Esophagus squamous epithelium (tissue), 5 donors: ENCODE measurements at regions not wholly inside any gene's neighbourhood (a gene's known extent, or its start where the extent isn't known, plus 50 kb on each side); places are given as distances from the start of the nearest gene placed in this dataset.

Experiments used
- DNase-seq: peaks from one replicate; lab custom pipeline; 2025; lab: John Stamatoyannopoulos, UW
- H3K27ac ChIP-seq, 4 donors: fragments of 200-600 bp; sonication (generic); one replicate each; pipeline ENCODE4 v1.5.1; 2016 to 2019; ENCODE audit warnings: mild to moderate bottlenecking in 1 of 4
- H3K27me3 ChIP-seq, 4 donors: fragments of 200-600 bp; sonication (generic); 1 replicate in 3 of 4; 2 replicates in 1 of 4; pipeline versions ENCODE4 v1.5.1 to v1.6.0; 2017 to 2021; ENCODE audit warnings: antibody characterized with exemption in 1 of 4
- H3K36me3 ChIP-seq, 3 donors: fragments of 200-600 bp; sonication (generic); one replicate each; pipeline ENCODE4 v1.5.1; 2016 to 2019
- H3K4me1 ChIP-seq, 3 donors: fragments of 200-600 bp; sonication (generic); one replicate each; pipeline ENCODE4 v1.5.1; 2017 to 2019
- H3K4me3 ChIP-seq, 4 donors: fragments of 200-600 bp; sonication (generic); 1 replicate in 3 of 4; 2 replicates in 1 of 4; pipeline ENCODE4 v1.5.1; 2016 to 2019; ENCODE audit warnings: mild to moderate bottlenecking in 2 of 4, moderate library complexity in 1 of 4
- H3K9me3 ChIP-seq, 3 donors: fragments of 200-600 bp; sonication (generic); one replicate each; pipeline ENCODE4 v1.5.1; 2016 to 2019
- CTCF ChIP-seq, 6 experiments: fragments of 450-650 bp in 4 of 6; fragments of 200-600 bp in 2 of 6; sonication (generic) in 2 of 6; IDR thresholded peaks; one replicate each; pipeline ENCODE4 v1.5.1; 2016 to 2019; ENCODE audit warnings: antibody characterized with exemption in 6 of 6, mild to moderate bottlenecking in 4 of 6, moderate library complexity in 4 of 6
- POLR2A ChIP-seq, 4 donors: fragments of 450-650 bp; IDR thresholded peaks; one replicate each; pipeline ENCODE4 v1.6.1; 2017; ENCODE audit warnings: antibody characterized with exemption in 4 of 4, mild to moderate bottlenecking in 4 of 4, moderate library complexity in 3 of 4
- WGBS, 2 donors: methylation state at CpG; one replicate each; pipeline ENCODE4 v1.1.5; 2018; 5-methylcytosine and 5-hydroxymethylcytosine counted together
- intact Hi-C: fragments of 100-400 bp; cut with DNase I; formaldehyde crosslinking; loops from one replicate; pipeline ENCODE4 v1.15.0; 2022
- donor health status: DM: yes; HTN: yes; CAD: no.

- intact Hi-C loops: no loop called here
- H3K4me3 ChIP-seq: no peak overlapping the region
- no peaks in the 10 kb centered on the region for H3K4me1 ChIP-seq
- no peaks in the 10 kb centered on the region for H3K9me3 ChIP-seq
- TF ChIP-seq POLR2A (IDR thresholded peaks at IDR 0.05) (no peak), CTCF (IDR thresholded peaks at IDR 0.05) (no peak)
- no peak for DNase-seq
- no peak overlapping the region for H3K27ac ChIP-seq
- no peaks in the 10 kb centered on the region for H3K27me3 ChIP-seq
- WGBS, 2 donors: 43 to 47% methylated on average over 3 of the region's 3 CpGs
- no peaks in the 10 kb centered on the region for H3K36me3 ChIP-seq
Measured at GRCh38 chr5:114636271-114636670, 274.4 kb downstream of the KCNN2 start.

GRCh38 chr5:114634967-114635901 is 273.4 kb downstream of the KCNN2 start:
- intact Hi-C loops: no loop called here
- DNase-seq: no peak
- Histone ChIP-seq H3K4me1 (no peaks in the 10 kb centered on the region), H3K27ac (no peak overlapping the region), H3K36me3 (no peaks in the 10 kb centered on the region), H3K27me3 (no peaks in the 10 kb centered on the region), H3K9me3 (no peaks in the 10 kb centered on the region), H3K4me3 (no peak overlapping the region)
- TF ChIP-seq POLR2A (IDR thresholded peaks at IDR 0.05) (no peak), CTCF (IDR thresholded peaks at IDR 0.05) (no peak)
- 53 to 66% methylated on average over 5 of the region's 5 CpGs for WGBS, 2 donors

- Histone ChIP-seq H3K36me3 (no peaks in the 10 kb centered on the region), H3K4me3 (no peak overlapping the region), H3K27ac (no peak overlapping the region), H3K9me3 (no peaks in the 10 kb centered on the region), H3K27me3 (no peaks in the 10 kb centered on the region), H3K4me1 (no peaks in the 10 kb centered on the region)
- 77 to 78% methylated on average over 2 of the region's 2 CpGs for WGBS, 2 donors
- no peak for TF ChIP-seq CTCF (IDR thresholded peaks at IDR 0.05)
- DNase-seq: no peak
- intact Hi-C loops: no loop called here
Measured at GRCh38 chr5:114634517-114634916, 272.6 kb downstream of the KCNN2 start.

GRCh38 chr5:114612406-114612805 is 250.5 kb downstream of the KCNN2 start:
- intact Hi-C loops: no loop called here
- Histone ChIP-seq H3K27me3 (no peaks in the 10 kb centered on the region), H3K4me3 (no peak overlapping the region), H3K4me1 (no peaks in the 10 kb centered on the region), H3K9me3 (no peaks in the 10 kb centered on the region), H3K27ac (no peak overlapping the region), H3K36me3 (no peaks in the 10 kb centered on the region)
- no peak for TF ChIP-seq POLR2A (IDR thresholded peaks at IDR 0.05)
- TF ChIP-seq CTCF (IDR thresholded peaks at IDR 0.05): no peak
- 52 to 58% methylated on average over 3 of the region's 3 CpGs for WGBS, 2 donors
- no peak for DNase-seq

GRCh38 chr5:114581136-114581535 is 219.3 kb downstream of the KCNN2 start:
- WGBS, 2 donors: 50 to 71% methylated on average over 2 of the region's 2 CpGs
- intact Hi-C loops: no loop called here
- Histone ChIP-seq H3K4me3 (no peak overlapping the region), H3K36me3 (no peaks in the 10 kb centered on the region), H3K4me1 (no peaks in the 10 kb centered on the region), H3K9me3 (no peaks in the 10 kb centered on the region), H3K27me3 (no peaks in the 10 kb centered on the region), H3K27ac (no peak overlapping the region)
- no peak for TF ChIP-seq CTCF (IDR thresholded peaks at IDR 0.05)
- no peak for TF ChIP-seq POLR2A (IDR thresholded peaks at IDR 0.05)
- no peak for DNase-seq
